ENCODE measurements at regions not wholly inside any gene's neighbourhood (a gene's known extent, or its start where the extent isn't known, plus 50 kb on each side); places are given as distances from the start of the nearest gene placed in this dataset.

DNA sequence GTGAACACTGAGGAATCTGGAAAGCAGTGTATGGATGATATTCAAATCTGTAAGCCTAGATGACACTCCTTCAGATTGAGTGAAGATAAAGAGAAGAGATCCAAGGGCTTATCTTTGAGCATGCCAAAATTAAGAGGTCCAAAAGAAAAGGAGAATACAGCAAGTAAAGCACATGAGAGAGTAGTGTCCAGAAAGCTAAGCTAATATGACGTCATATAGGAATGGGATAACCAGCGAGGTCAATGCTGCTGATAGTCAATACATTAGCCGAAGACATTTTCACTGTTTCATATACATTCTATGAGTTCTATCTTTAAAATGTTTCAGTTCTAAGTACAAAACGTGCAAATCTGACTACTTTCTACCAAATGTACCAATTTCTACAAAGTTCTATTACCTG, 975.8 kb downstream of the TLE4 start:
- TF ChIP-seq ERF (CRISPR knock-in tag; IDR thresholded peaks at IDR 0.05) (no peak), CTCF (CRISPR knock-in tag; IDR thresholded peaks at IDR 0.05) (no peak), NFIC (IDR thresholded peaks at IDR 0.05; ENCODE audit: low read length) (no peak), NCOA1 (CRISPR knock-in tag; IDR thresholded peaks at IDR 0.05) (no peak), ZNF777 (CRISPR knock-in tag; IDR thresholded peaks at IDR 0.05) (no peak), POLR2AphosphoS5 (IDR thresholded peaks at IDR 0.05; ENCODE audit: low read depth, low read length) (no peak), TCF12 (IDR thresholded peaks at IDR 0.05) (no peak), TCF12 (CRISPR knock-in tag; IDR thresholded peaks at IDR 0.05) (no peak), MAX (IDR thresholded peaks at IDR 0.05) (no peak), CBX5 (CRISPR knock-in tag; IDR thresholded peaks at IDR 0.05; ENCODE audit: borderline replicate concordance) (no peak), GLI4 (CRISPR knock-in tag; IDR thresholded peaks at IDR 0.05; ENCODE audit: borderline replicate concordance) (no peak), NR2F6 (IDR thresholded peaks at IDR 0.05) (no peak), NR2F6 (CRISPR knock-in tag; IDR thresholded peaks at IDR 0.05) (no peak), ZNF446 (CRISPR knock-in tag; IDR thresholded peaks at IDR 0.05) (no peak), USF2 (IDR thresholded peaks at IDR 0.05; ENCODE audit: low read depth, low read length) (no peak), USF2 (CRISPR knock-in tag; IDR thresholded peaks at IDR 0.05; ENCODE audit: borderline replicate concordance) (no peak)
